ENCODE measurements at regions not wholly inside any gene's neighbourhood (a gene's known extent, or its start where the extent isn't known, plus 50 kb on each side); places are given as distances from the start of the nearest gene placed in this dataset.

- Histone ChIP-seq H3K27ac (ENCODE audit: low read depth in 1 of 2, low read length in 2 of 2) (no peak overlapping the region), H3K36me3 (ENCODE audit: control insufficient read depth in 4 of 4, insufficient read depth in 3 of 4, low read depth in 1 of 4, low read length in 3 of 4) (no peaks in the 10 kb centered on the region), H3K27me3 (ENCODE audit: control insufficient read depth in 4 of 4, insufficient read depth in 4 of 4, low read length in 3 of 4) (peaks cover 0 to 7% (median 0%) of the 10 kb centered on the region in 4 donors), H3K4me3 (ENCODE audit: low read depth in 1 of 3, low read length in 3 of 3) (no peak overlapping the region), H3K4me1 (ENCODE audit: control insufficient read depth in 4 of 4, insufficient read depth in 4 of 4, low read length in 3 of 4) (no peaks in the 10 kb centered on the region), H3K9me3 (ENCODE audit: control insufficient read depth in 4 of 4, low read length in 3 of 4) (no peaks in the 10 kb centered on the region), H3K9ac (ENCODE audit: low read depth in 1 of 2, low read length in 2 of 2) (no peak overlapping the region)
- WGBS, result 87% methylated on average over 2 of the region's 2 CpGs
- no peak for DNase-seq (ENCODE audit: low spot score)
- TF ChIP-seq HNF4G (IDR thresholded peaks at IDR 0.05), result no peak
- no peak for TF ChIP-seq CTCF (IDR thresholded peaks at IDR 0.05; ENCODE audit: low read depth, low read length, missing input control)
- TF ChIP-seq FOXA2 (IDR thresholded peaks at IDR 0.05), result no peak
- no peak for TF ChIP-seq JUND (IDR thresholded peaks at IDR 0.05)
- no peak for TF ChIP-seq ZBTB33 (IDR thresholded peaks at IDR 0.05)
- no peak for TF ChIP-seq RXRA (IDR thresholded peaks at IDR 0.05)
- TF ChIP-seq TAF1 (conservative IDR thresholded peaks at IDR 0.05), result no peak
- TF ChIP-seq FOXA1 (IDR thresholded peaks at IDR 0.05), result no peak
- TF ChIP-seq RAD21 (IDR thresholded peaks at IDR 0.05), result no peak
- TF ChIP-seq MAX (IDR thresholded peaks at IDR 0.05), result no peak
- TF ChIP-seq GABPA (IDR thresholded peaks at IDR 0.05 in 1 of 2, conservative IDR thresholded peaks at IDR 0.05 in 1 of 2), result no peak
These were observed 94.5 kb upstream of the PELI2 start for GRCh38 chr14:56023661-56024081.

- no peak for DNase-seq (ENCODE audit: low spot score)
- H3K4me3 ChIP-seq (ENCODE audit: low read depth in 1 of 3, low read length in 3 of 3), result no peak overlapping the region
- H3K27me3 ChIP-seq (ENCODE audit: control insufficient read depth in 4 of 4, insufficient read depth in 4 of 4, low read length in 3 of 4), result peaks cover 0 to 13% (median 1%) of the 10 kb centered on the region in 4 donors
- no peaks in the 10 kb centered on the region for H3K4me1 ChIP-seq (ENCODE audit: control insufficient read depth in 4 of 4, insufficient read depth in 4 of 4, low read length in 3 of 4)
- H3K27ac ChIP-seq (ENCODE audit: low read depth in 1 of 2, low read length in 2 of 2), result no peak overlapping the region
- TF ChIP-seq NR2F2 (IDR thresholded peaks at IDR 0.05) (no peak), FOXA1 (IDR thresholded peaks at IDR 0.05) (no peak), ATF3 (IDR thresholded peaks at IDR 0.05) (no peak), RXRA (IDR thresholded peaks at IDR 0.05) (no peak), ZBTB33 (IDR thresholded peaks at IDR 0.05) (no peak), REST (IDR thresholded peaks at IDR 0.05) (no peak), FOXA2 (IDR thresholded peaks at IDR 0.05) (no peak), JUND (IDR thresholded peaks at IDR 0.05) (no peak), MAX (IDR thresholded peaks at IDR 0.05) (no peak), EGR1 (IDR thresholded peaks at IDR 0.05; ENCODE audit: low read depth in 2 of 2) (no peak), CTCF (IDR thresholded peaks at IDR 0.05; ENCODE audit: low read depth, low read length, missing input control) (no peak)
- H3K9me3 ChIP-seq (ENCODE audit: control insufficient read depth in 4 of 4, low read length in 3 of 4), result no peaks in the 10 kb centered on the region
- H3K9ac ChIP-seq (ENCODE audit: low read depth in 1 of 2, low read length in 2 of 2), result no peak overlapping the region
- 42% methylated on average over 3 of the region's 3 CpGs for WGBS
- no peaks in the 10 kb centered on the region for H3K36me3 ChIP-seq (ENCODE audit: control insufficient read depth in 4 of 4, insufficient read depth in 3 of 4, low read depth in 1 of 4, low read length in 3 of 4)
These were observed 93.0 kb upstream of the PELI2 start for GRCh38 chr14:56025191-56025590.

Measured in liver (tissue), 8 donors.